ENCODE measurements at regions not wholly inside any gene's neighbourhood (a gene's known extent, or its start where the extent isn't known, plus 50 kb on each side); places are given as distances from the start of the nearest gene placed in this dataset.

DNA sequence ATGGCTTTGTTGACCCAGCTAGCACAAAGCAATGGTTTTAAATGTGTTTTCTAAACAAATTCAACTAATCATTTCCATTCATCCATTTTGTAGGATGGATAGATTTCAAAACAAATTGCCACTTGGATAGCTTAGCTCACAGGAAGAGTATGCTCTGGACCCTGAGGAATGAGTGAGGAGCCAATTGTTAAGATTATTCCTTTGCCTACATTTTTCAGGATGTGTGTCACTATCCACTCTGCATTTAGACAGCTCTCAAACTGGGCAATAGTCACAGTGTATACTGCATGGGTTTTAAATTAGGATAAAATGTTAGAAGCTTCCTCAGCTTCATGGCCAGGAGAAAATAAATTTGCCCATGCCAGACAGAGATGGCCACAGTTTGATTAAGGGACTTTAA lies 605.6 kb upstream of the TEX47 start:
- POLR2A ChIA-PET: no interaction called here
- CTCF ChIA-PET: no interaction called here
- no peak for DNase-seq (ENCODE audit: low read depth)
- no peaks in the 10 kb centered on the region for H3K27me3 ChIP-seq (ENCODE audit: control insufficient read depth, insufficient read depth, low read length)
- TF ChIP-seq, protein P1, sequence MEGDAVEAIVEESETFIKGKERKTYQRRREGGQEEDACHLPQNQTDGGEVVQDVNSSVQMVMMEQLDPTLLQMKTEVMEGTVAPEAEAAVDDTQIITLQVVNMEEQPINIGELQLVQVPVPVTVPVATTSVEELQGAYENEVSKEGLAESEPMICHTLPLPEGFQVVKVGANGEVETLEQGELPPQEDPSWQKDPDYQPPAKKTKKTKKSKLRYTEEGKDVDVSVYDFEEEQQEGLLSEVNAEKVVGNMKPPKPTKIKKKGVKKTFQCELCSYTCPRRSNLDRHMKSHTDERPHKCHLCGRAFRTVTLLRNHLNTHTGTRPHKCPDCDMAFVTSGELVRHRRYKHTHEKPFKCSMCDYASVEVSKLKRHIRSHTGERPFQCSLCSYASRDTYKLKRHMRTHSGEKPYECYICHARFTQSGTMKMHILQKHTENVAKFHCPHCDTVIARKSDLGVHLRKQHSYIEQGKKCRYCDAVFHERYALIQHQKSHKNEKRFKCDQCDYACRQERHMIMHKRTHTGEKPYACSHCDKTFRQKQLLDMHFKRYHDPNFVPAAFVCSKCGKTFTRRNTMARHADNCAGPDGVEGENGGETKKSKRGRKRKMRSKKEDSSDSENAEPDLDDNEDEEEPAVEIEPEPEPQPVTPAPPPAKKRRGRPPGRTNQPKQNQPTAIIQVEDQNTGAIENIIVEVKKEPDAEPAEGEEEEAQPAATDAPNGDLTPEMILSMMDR (IDR thresholded peaks at IDR 0.05; ENCODE audit: insufficient read depth, low read depth, low read length): no peak
- H3K4me3 ChIP-seq (ENCODE audit: low read depth, low read length): no peak overlapping the region
- no peaks in the 10 kb centered on the region for H3K36me3 ChIP-seq (ENCODE audit: control insufficient read depth, insufficient read depth, low read length)

DNA sequence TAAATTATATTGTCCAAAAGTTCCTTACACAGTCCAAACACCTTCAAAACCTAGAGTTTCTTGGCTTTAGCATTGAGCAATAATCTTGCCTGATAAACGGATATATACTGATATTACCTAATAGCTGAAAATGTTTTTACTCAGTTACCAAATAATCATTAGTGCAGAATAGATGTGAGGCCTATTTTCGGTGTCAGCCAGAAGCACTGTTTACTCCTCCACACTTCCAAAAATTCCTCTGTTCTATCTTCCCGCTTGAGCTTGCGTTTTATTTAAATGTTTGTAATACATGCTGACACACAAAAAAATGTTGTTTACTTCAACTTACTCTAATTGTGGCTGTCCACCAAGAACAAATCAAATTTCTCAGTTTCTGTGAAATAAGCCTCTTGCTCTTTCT lies 606.2 kb upstream of the TEX47 start:
- DNase-seq (ENCODE audit: low read depth): no peak
- TF ChIP-seq, protein P1 (IDR thresholded peaks at IDR 0.05; ENCODE audit: insufficient read depth, low read depth, low read length): no peak
- ChIA-PET POLR2A (no interaction called here), CTCF (no interaction called here)
- Histone ChIP-seq H3K36me3 (ENCODE audit: control insufficient read depth, insufficient read depth, low read length) (no peaks in the 10 kb centered on the region), H3K4me3 (ENCODE audit: low read depth, low read length) (no peak overlapping the region), H3K27me3 (ENCODE audit: control insufficient read depth, insufficient read depth, low read length) (no peaks in the 10 kb centered on the region)

DNA sequence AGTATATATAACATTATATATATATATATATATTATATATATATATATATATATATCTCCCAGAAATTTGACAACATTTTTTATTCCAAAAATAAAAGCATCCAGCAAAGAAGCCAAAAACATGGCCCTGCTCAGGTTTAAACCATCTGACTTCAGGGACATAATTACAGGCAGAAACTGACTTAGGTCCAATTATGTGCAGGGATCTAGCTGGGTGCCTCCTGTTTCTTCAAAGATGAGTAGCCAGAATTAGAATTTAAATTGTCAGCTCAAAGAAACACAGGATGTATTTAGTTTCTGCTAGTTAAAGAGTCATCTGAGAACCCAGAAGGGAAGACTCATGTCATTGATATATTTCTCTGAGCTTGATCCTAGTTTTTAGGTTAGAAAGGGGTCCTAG lies 656.4 kb upstream of the TEX47 start:
- POLR2A ChIA-PET: no interaction called here
- CTCF ChIA-PET: no interaction called here
- TF ChIP-seq, protein P1 (IDR thresholded peaks at IDR 0.05; ENCODE audit: insufficient read depth, low read depth, low read length): no peak
- DNase-seq (ENCODE audit: low read depth): no peak
- no peaks in the 10 kb centered on the region for H3K27me3 ChIP-seq (ENCODE audit: control insufficient read depth, insufficient read depth, low read length)
- no peaks in the 10 kb centered on the region for H3K36me3 ChIP-seq (ENCODE audit: control insufficient read depth, insufficient read depth, low read length)
- H3K4me3 ChIP-seq (ENCODE audit: low read depth, low read length): no peak overlapping the region

DNA sequence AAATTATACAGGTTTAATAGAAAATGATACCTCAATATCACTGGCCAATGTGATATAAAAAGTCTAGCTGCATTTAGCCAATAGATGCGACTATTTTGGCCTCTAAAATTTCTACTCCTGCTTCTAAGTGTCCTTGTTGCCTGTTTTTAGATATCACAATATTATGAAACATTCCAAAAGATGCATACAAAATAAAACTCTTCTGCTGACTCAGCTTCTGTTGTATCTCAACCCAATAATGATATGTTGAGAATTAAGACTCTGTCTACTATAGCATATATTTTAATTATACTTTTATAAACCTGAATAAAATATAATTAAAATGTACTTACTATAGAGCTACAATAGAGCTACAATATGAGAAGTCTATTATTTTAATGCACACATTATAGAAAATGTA lies 661.0 kb upstream of the TEX47 start:
- TF ChIP-seq, protein P1 (IDR thresholded peaks at IDR 0.05; ENCODE audit: insufficient read depth, low read depth, low read length): no peak
- no peaks in the 10 kb centered on the region for H3K36me3 ChIP-seq (ENCODE audit: control insufficient read depth, insufficient read depth, low read length)
- DNase-seq (ENCODE audit: low read depth): no peak
- H3K4me3 ChIP-seq (ENCODE audit: low read depth, low read length): no peak overlapping the region
- no peaks in the 10 kb centered on the region for H3K27me3 ChIP-seq (ENCODE audit: control insufficient read depth, insufficient read depth, low read length)
- CTCF ChIA-PET: no interaction called here
- POLR2A ChIA-PET: no interaction called here

DNA sequence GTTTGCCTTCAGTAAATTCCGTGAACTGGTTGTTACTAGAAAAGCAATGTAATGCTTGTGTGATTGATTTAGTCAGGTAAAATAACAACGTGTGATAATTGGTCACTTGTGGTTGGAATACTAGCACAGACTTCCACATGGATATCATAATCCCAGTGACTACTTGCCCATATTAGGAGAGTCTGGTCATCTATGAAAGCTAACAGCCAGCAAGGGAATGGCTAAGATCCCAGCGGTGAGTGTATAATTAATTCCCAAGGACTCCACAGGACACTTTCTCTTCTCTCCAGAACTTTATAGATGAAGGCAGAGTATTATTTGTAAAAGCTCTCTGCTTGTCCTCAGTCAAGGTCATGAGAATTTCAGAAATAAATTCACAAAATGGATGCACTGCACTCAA lies 662.6 kb upstream of the TEX47 start:
- Histone ChIP-seq H3K4me3 (ENCODE audit: low read depth, low read length) (no peak overlapping the region), H3K36me3 (ENCODE audit: control insufficient read depth, insufficient read depth, low read length) (no peaks in the 10 kb centered on the region), H3K27me3 (ENCODE audit: control insufficient read depth, insufficient read depth, low read length) (no peaks in the 10 kb centered on the region)
- DNase-seq (ENCODE audit: low read depth): no peak
- ChIA-PET POLR2A (no interaction called here), CTCF (no interaction called here)
- TF ChIP-seq, protein P1 (IDR thresholded peaks at IDR 0.05; ENCODE audit: insufficient read depth, low read depth, low read length): no peak
